ENCODE measurements at regions not wholly inside any gene's neighbourhood (a gene's known extent, or its start where the extent isn't known, plus 50 kb on each side); places are given as distances from the start of the nearest gene placed in this dataset.

- Mint-ChIP-seq H3K27ac (no peak overlapping the region), H3K4me1 (no peaks in the 10 kb centered on the region), H3K36me3 (ENCODE audit: low read depth) (peaks cover 4% of the 10 kb centered on the region), H3K4me3 (no peak overlapping the region), H3K27me3 (peaks cover 26% of the 10 kb centered on the region)
- ATAC-seq = no peak
- H3K9me3 ChIP-seq (ENCODE audit: control insufficient read depth, low read length, poor library complexity, severe bottlenecking) = no peaks in the 10 kb centered on the region
- DNase-seq = no peak
Observed at GRCh38 chr13:97723655-97724054, 229.8 kb upstream of the IPO5 start.

- no peak for ATAC-seq
- H3K27me3 Mint-ChIP-seq = peaks cover 27% of the 10 kb centered on the region
- no peak overlapping the region for H3K27ac Mint-ChIP-seq
- H3K9me3 ChIP-seq (ENCODE audit: control insufficient read depth, low read length, poor library complexity, severe bottlenecking) = no peaks in the 10 kb centered on the region
- H3K4me1 Mint-ChIP-seq = no peaks in the 10 kb centered on the region
- H3K4me3 Mint-ChIP-seq = no peak overlapping the region
- peaks cover 4% of the 10 kb centered on the region for H3K36me3 Mint-ChIP-seq (ENCODE audit: low read depth)
- no peak for DNase-seq
Observed at GRCh38 chr13:97724450-97724849, 229.0 kb upstream of the IPO5 start.

GRCh38 chr13:97726664-97727280 is 226.7 kb upstream of the IPO5 start:
- Mint-ChIP-seq H3K36me3 (ENCODE audit: low read depth) (peaks cover 4% of the 10 kb centered on the region), H3K4me3 (no peak overlapping the region), H3K4me1 (no peaks in the 10 kb centered on the region), H3K27me3 (peaks cover 20% of the 10 kb centered on the region), H3K27ac (no peak overlapping the region)
- no peak for DNase-seq
- ATAC-seq = no peak
- no peaks in the 10 kb centered on the region for H3K9me3 ChIP-seq (ENCODE audit: control insufficient read depth, low read length, poor library complexity, severe bottlenecking)

- Mint-ChIP-seq H3K4me1 (no peaks in the 10 kb centered on the region), H3K36me3 (ENCODE audit: low read depth) (peaks cover 4% of the 10 kb centered on the region), H3K27me3 (peaks cover 16% of the 10 kb centered on the region), H3K4me3 (no peak overlapping the region), H3K27ac (no peak overlapping the region)
- DNase-seq (no peak), ATAC-seq (no peak)
- no peaks in the 10 kb centered on the region for H3K9me3 ChIP-seq (ENCODE audit: control insufficient read depth, low read length, poor library complexity, severe bottlenecking)
Observed at GRCh38 chr13:97727991-97728390, 225.5 kb upstream of the IPO5 start.

GRCh38 chr13:97736436-97736835 is 217.0 kb upstream of the IPO5 start:
- Mint-ChIP-seq H3K27me3 (no peaks in the 10 kb centered on the region), H3K36me3 (ENCODE audit: low read depth) (no peaks in the 10 kb centered on the region), H3K4me3 (no peak overlapping the region), H3K4me1 (no peaks in the 10 kb centered on the region), H3K27ac (no peak overlapping the region)
- DNase-seq = no peak
- no peaks in the 10 kb centered on the region for H3K9me3 ChIP-seq (ENCODE audit: control insufficient read depth, low read length, poor library complexity, severe bottlenecking)
- ATAC-seq = no peak

- DNase-seq (no peak), ATAC-seq (no peak)
- no peaks in the 10 kb centered on the region for H3K4me1 Mint-ChIP-seq
- peaks cover 16% of the 10 kb centered on the region for H3K27me3 Mint-ChIP-seq
- H3K9me3 ChIP-seq (ENCODE audit: control insufficient read depth, low read length, poor library complexity, severe bottlenecking) = peaks cover 2% of the 10 kb centered on the region
- no peaks in the 10 kb centered on the region for H3K36me3 Mint-ChIP-seq (ENCODE audit: low read depth)
- H3K27ac Mint-ChIP-seq = no peak overlapping the region
- H3K4me3 Mint-ChIP-seq = no peak overlapping the region
Observed at GRCh38 chr13:97742084-97742483, 211.4 kb upstream of the IPO5 start.

GRCh38 chr13:97743938-97744337 is 209.5 kb upstream of the IPO5 start:
- no peak for DNase-seq
- Mint-ChIP-seq H3K27me3 (peaks cover 18% of the 10 kb centered on the region), H3K4me1 (no peaks in the 10 kb centered on the region), H3K36me3 (ENCODE audit: low read depth) (no peaks in the 10 kb centered on the region), H3K4me3 (no peak overlapping the region), H3K27ac (no peak overlapping the region)
- no peak for ATAC-seq
- peaks cover 2% of the 10 kb centered on the region for H3K9me3 ChIP-seq (ENCODE audit: control insufficient read depth, low read length, poor library complexity, severe bottlenecking)

- no peak overlapping the region for H3K27ac Mint-ChIP-seq
- H3K9me3 ChIP-seq (ENCODE audit: control insufficient read depth, low read length, poor library complexity, severe bottlenecking) = peaks cover 2% of the 10 kb centered on the region
- H3K27me3 Mint-ChIP-seq = peaks cover 18% of the 10 kb centered on the region
- no peak overlapping the region for H3K4me3 Mint-ChIP-seq
- H3K4me1 Mint-ChIP-seq = no peaks in the 10 kb centered on the region
- no peak for DNase-seq
- no peaks in the 10 kb centered on the region for H3K36me3 Mint-ChIP-seq (ENCODE audit: low read depth)
- no peak for ATAC-seq
Observed at GRCh38 chr13:97746649-97747048, 206.8 kb upstream of the IPO5 start.

- no peak for DNase-seq
Observed at GRCh38 chr13:97749174-97749573, 204.3 kb upstream of the IPO5 start.

GRCh38 chr13:97751477-97751876 is 202.0 kb upstream of the IPO5 start:
- no peak overlapping the region for H3K27ac Mint-ChIP-seq
- no peaks in the 10 kb centered on the region for H3K9me3 ChIP-seq (ENCODE audit: control insufficient read depth, low read length, poor library complexity, severe bottlenecking)

More at GRCh38 chr13:97749174-97749573, 204.3 kb upstream of the IPO5 start:
- peaks cover 21% of the 10 kb centered on the region for H3K27me3 Mint-ChIP-seq
- H3K9me3 ChIP-seq (ENCODE audit: control insufficient read depth, low read length, poor library complexity, severe bottlenecking) = no peaks in the 10 kb centered on the region
- H3K4me1 Mint-ChIP-seq = no peaks in the 10 kb centered on the region
- no peak overlapping the region for H3K27ac Mint-ChIP-seq
- no peak overlapping the region for H3K4me3 Mint-ChIP-seq
- no peaks in the 10 kb centered on the region for H3K36me3 Mint-ChIP-seq (ENCODE audit: low read depth)
- ATAC-seq = no peak

GRCh38 chr13:97752961-97753668 is 200.4 kb upstream of the IPO5 start:
- Mint-ChIP-seq H3K27ac (no peak overlapping the region), H3K27me3 (peaks cover 18% of the 10 kb centered on the region), H3K4me1 (no peaks in the 10 kb centered on the region), H3K36me3 (ENCODE audit: low read depth) (no peaks in the 10 kb centered on the region), H3K4me3 (no peak overlapping the region)
- DNase-seq = no peak
- no peak for ATAC-seq
- H3K9me3 ChIP-seq (ENCODE audit: control insufficient read depth, low read length, poor library complexity, severe bottlenecking) = no peaks in the 10 kb centered on the region

More at GRCh38 chr13:97751477-97751876, 202.0 kb upstream of the IPO5 start:
- ATAC-seq (no peak), DNase-seq (no peak)
- no peaks in the 10 kb centered on the region for H3K36me3 Mint-ChIP-seq (ENCODE audit: low read depth)
- peaks cover 13% of the 10 kb centered on the region for H3K27me3 Mint-ChIP-seq
- no peaks in the 10 kb centered on the region for H3K4me1 Mint-ChIP-seq
- H3K4me3 Mint-ChIP-seq = no peak overlapping the region

GRCh38 chr13:97753942-97754670 is 199.4 kb upstream of the IPO5 start:
- DNase-seq = no peak
- Mint-ChIP-seq H3K27ac (no peak overlapping the region), H3K4me1 (no peaks in the 10 kb centered on the region), H3K27me3 (peaks cover 21% of the 10 kb centered on the region), H3K36me3 (ENCODE audit: low read depth) (no peaks in the 10 kb centered on the region), H3K4me3 (no peak overlapping the region)
- no peak for ATAC-seq
- H3K9me3 ChIP-seq (ENCODE audit: control insufficient read depth, low read length, poor library complexity, severe bottlenecking) = no peaks in the 10 kb centered on the region

GRCh38 chr13:97757807-97758206 is 195.7 kb upstream of the IPO5 start:
- no peak overlapping the region for H3K4me3 Mint-ChIP-seq
- no peaks in the 10 kb centered on the region for H3K36me3 Mint-ChIP-seq (ENCODE audit: low read depth)
- no peak for DNase-seq
- no peak for ATAC-seq
- H3K4me1 Mint-ChIP-seq = no peaks in the 10 kb centered on the region
- H3K27ac Mint-ChIP-seq = no peak overlapping the region
- no peaks in the 10 kb centered on the region for H3K9me3 ChIP-seq (ENCODE audit: control insufficient read depth, low read length, poor library complexity, severe bottlenecking)
- peaks cover 30% of the 10 kb centered on the region for H3K27me3 Mint-ChIP-seq

All from T-helper 17 cell (primary cell).